Hepatocyte (in vitro differentiated cells): ENCODE measurements at regions not wholly inside any gene's neighbourhood (a gene's known extent, or its start where the extent isn't known, plus 50 kb on each side); places are given as distances from the start of the nearest gene placed in this dataset.

Source experiments
- CTCF ChIP-seq: fragments of 200-600 bp; sonication (generic); IDR thresholded peaks from 2 replicates; pipeline ENCODE4 v1.5.1; 2016; ENCODE audit warnings: antibody characterized with exemption, mild to moderate bottlenecking; ENCODE audit not compliant: poor library complexity
- EZH2 ChIP-seq: fragments of 200-600 bp; sonication (generic); IDR thresholded peaks from 2 replicates; pipeline ENCODE4 v1.6.1; 2016; ENCODE audit warnings: antibody characterized with exemption, mild to moderate bottlenecking, borderline replicate concordance
- EZH2phosphoT487 ChIP-seq: fragments of 200-600 bp; sonication (generic); IDR thresholded peaks from one replicate; pipeline ENCODE4 v1.6.1; 2018; ENCODE audit warnings: antibody characterized with exemption, mild to moderate bottlenecking, low read depth, moderate library complexity; ENCODE audit not compliant: unreplicated experiment, severe bottlenecking

GRCh38 chr6:105713474-105714118, 310.7 kb upstream of the PREP start:
- no peak for TF ChIP-seq CTCF
- TF ChIP-seq EZH2phosphoT487 = no peak
- TF ChIP-seq EZH2 = no peak
